OCI-LY7 (cell line): ENCODE measurements at regions not wholly inside any gene's neighbourhood (a gene's known extent, or its start where the extent isn't known, plus 50 kb on each side); places are given as distances from the start of the nearest gene placed in this dataset. TPM values are rescaled to one million over a fixed set of nuclear protein-coding genes. Genes with fewer than 3 reads are reported as not detected.

Experiments used
- BruUV-seq: library from RNA; stranded (reverse); fragments of 400-500 nt; replicated peaks from 2 replicates; lab custom pipeline; 2021; lab: Mats Ljungman, UMichigan
- CTCF ChIA-PET: fragments of 300-600 bp; sonication (Branson Sonifier 250); formaldehyde crosslinking; loops from one replicate; lab custom pipeline; 2022; ENCODE audit warnings: antibody characterized with exemption; ENCODE audit not compliant: unreplicated experiment; lab: Charles Lee
- POLR2A ChIA-PET: fragments of 300-600 bp; sonication (Branson Sonifier 250); formaldehyde crosslinking; loops from one replicate; lab custom pipeline; 2022; ENCODE audit warnings: antibody characterized with exemption; lab: Charles Lee
- DNase-seq: peaks from one replicate; pipeline ENCODE4 v3.0.0-alpha.2; 2015; ENCODE audit warnings: low spot score
- H2AFZ ChIP-seq: fragments of 200-600 bp; sonication (generic), shearing (Covaris generic); 2 replicates; pipeline ENCODE4 v1.6.1; 2014; ENCODE audit warnings: mild to moderate bottlenecking, antibody characterized with exemption, low read length, moderate library complexity
- H3K27ac ChIP-seq: fragments of 200-600 bp; sonication (generic); 2 replicates; pipeline ENCODE4 v1.5.1; 2014; ENCODE audit warnings: mixed run types, low read depth, mild to moderate bottlenecking, moderate library complexity, low read length, inconsistent platforms; ENCODE audit not compliant: poor library complexity, severe bottlenecking
- H3K36me3 ChIP-seq: fragments of 200-600 bp; sonication (generic); 2 replicates; pipeline ENCODE4 v1.6.1; 2014; ENCODE audit warnings: mild to moderate bottlenecking, antibody characterized with exemption, low read length, moderate library complexity, mixed read lengths; ENCODE audit not compliant: insufficient read depth
- H3K4me1 ChIP-seq: fragments of 200-600 bp; sonication (generic); 2 replicates; pipeline ENCODE4 v1.5.1; 2014; ENCODE audit warnings: mild to moderate bottlenecking, low read length; ENCODE audit not compliant: insufficient read depth, poor library complexity, severe bottlenecking
- H3K4me2 ChIP-seq: fragments of 200-600 bp; sonication (generic); 2 replicates; pipeline ENCODE4 v1.6.1; 2014; ENCODE audit warnings: mild to moderate bottlenecking, low read length
- H3K4me3 ChIP-seq: fragments of 200-600 bp; sonication (generic); 2 replicates; pipeline ENCODE4 v1.5.1; 2014; ENCODE audit warnings: mild to moderate bottlenecking, low read depth, low read length; ENCODE audit not compliant: poor library complexity, severe bottlenecking
- H3K79me2 ChIP-seq: fragments of 200-600 bp; sonication (generic); 2 replicates; pipeline ENCODE4 v1.6.1; 2016; ENCODE audit warnings: low read depth, mild to moderate bottlenecking, low read length, moderate library complexity, mixed read lengths; ENCODE audit not compliant: insufficient read depth
- H3K9me2 ChIP-seq: fragments of 200-600 bp; sonication (generic); 2 replicates; pipeline ENCODE4 v1.6.1; 2016; ENCODE audit warnings: mild to moderate bottlenecking, low read length, mixed read lengths; ENCODE audit not compliant: insufficient read depth
- H3K9me3 ChIP-seq: fragments of 200-600 bp; sonication (generic); 2 replicates; pipeline ENCODE4 v1.6.1; 2014; ENCODE audit warnings: mild to moderate bottlenecking, mixed run types, low read length, mixed read lengths
- H4K20me1 ChIP-seq: fragments of 200-600 bp; sonication (generic); 2 replicates; pipeline ENCODE4 v1.6.1; 2014; ENCODE audit warnings: mild to moderate bottlenecking, antibody characterized with exemption, low read length, moderate library complexity, mixed read lengths; ENCODE audit not compliant: insufficient read depth
- CTCF ChIP-seq: fragments of 200-600 bp; sonication (generic); conservative IDR thresholded peaks from 2 replicates; pipeline ENCODE4 v1.5.1; 2014; ENCODE audit warnings: mild to moderate bottlenecking, antibody characterized with exemption, low read length, moderate library complexity, mixed read lengths
- EZH2phosphoT487 ChIP-seq: fragments of 200-600 bp; sonication (generic); IDR thresholded peaks from 2 replicates; pipeline ENCODE4 v1.6.1; 2018; ENCODE audit warnings: low read depth, borderline replicate concordance, mild to moderate bottlenecking, mixed run types, antibody characterized with exemption, low read length, moderate library complexity, mixed read lengths
- intact Hi-C: fragments of 100-400 bp; cut with micrococcal nuclease; formaldehyde crosslinking; loops from one replicate; pipeline ENCODE4 v1.10.0; 2022; ENCODE audit not compliant: unreplicated experiment
- small RNA-seq: library from RNA; depleted of rRNA; stranded (forward); fragments of <200 nt; gene quantifications from one replicate; pipeline ENCODE3, GENCODE V24; 2014

- intact Hi-C loops, result loop anchor here (1.0 kb wide), 1 partner anchor 21 kb away; no protein-coding TSS in a partner anchor
- Histone ChIP-seq H3K79me2 (no peaks in the 10 kb centered on the region), H3K4me2 (peak overlapping the region; percentile 72), H3K9me3 (peaks cover 10% of the 10 kb centered on the region; the same call in 1 of the 2 replicates), H3K27ac (peak overlapping the region; percentile 49), H3K36me3 (peaks cover 3% of the 10 kb centered on the region; the same call in 1 of the 2 replicates), H3K4me1 (peaks cover 60% of the 10 kb centered on the region), H3K9me2 (no peaks in the 10 kb centered on the region), H2AFZ (peak overlapping the region; percentile 66), H3K4me3 (peak overlapping the region; percentile 31), H4K20me1 (no peaks in the 10 kb centered on the region)
- BruUV-seq, result no TSS peak
- DNase-seq, result no peak
- POLR2A ChIA-PET, result interaction anchor here (0.8 to 2.6 kb wide), 7 partner anchors 9 to 272 kb away, joined by 3 to 29 read pairs (median 7); no protein-coding TSS in a partner anchor
- CTCF ChIA-PET, result no interaction called here
- TF ChIP-seq CTCF, result no peak
- TF ChIP-seq EZH2phosphoT487, result no peak
Measured at GRCh38 chr2:64938607-64939285, 50.5 kb upstream of the SLC1A4 start.

GRCh38 chr2:64939332-64939917, 49.8 kb upstream of the SLC1A4 start:
- DNase-seq, result peak; percentile 62
- TSS peak; percentile 70 for BruUV-seq
- H2AFZ ChIP-seq, result peak overlapping the region; percentile 66
- H3K79me2 ChIP-seq, result no peaks in the 10 kb centered on the region
- H3K36me3 ChIP-seq, result peaks cover 3% of the 10 kb centered on the region; the same call in 1 of the 2 replicates
- ChIA-PET CTCF (no interaction called here), POLR2A (interaction anchor here (2.6 kb wide), 2 partner anchors 8 to 92 kb away, joined by 7 to 29 read pairs; no protein-coding TSS in a partner anchor)
- H4K20me1 ChIP-seq, result no peaks in the 10 kb centered on the region
- H3K4me2 ChIP-seq, result peak overlapping the region; percentile 72
- TF ChIP-seq EZH2phosphoT487 (no peak), CTCF (no peak)
- peaks cover 10% of the 10 kb centered on the region; the same call in 1 of the 2 replicates for H3K9me3 ChIP-seq
- peaks cover 60% of the 10 kb centered on the region for H3K4me1 ChIP-seq
- intact Hi-C loops, result loop anchor here (1.0 kb wide), 1 partner anchor 22 kb away; no protein-coding TSS in a partner anchor
- H3K27ac ChIP-seq, result peak overlapping the region; percentile 49
- no peaks in the 10 kb centered on the region for H3K9me2 ChIP-seq
- peak overlapping the region; percentile 31 for H3K4me3 ChIP-seq

Small RNA genes in the stretch of these regions (small RNA-seq; reads per million reads assigned to genes)
- gene RF00019 (not detected), gene RN7SL211P (not detected), gene RN7SL341P (not detected)
